ENCODE measurements at regions not wholly inside any gene's neighbourhood (a gene's known extent, or its start where the extent isn't known, plus 50 kb on each side); places are given as distances from the start of the nearest gene placed in this dataset.

GRCh38 chr14:104294983-104295680 lies 156.7 kb downstream of the KIF26A start:
- no peaks in the 10 kb centered on the region for H3K36me3 Mint-ChIP-seq (ENCODE audit: low read depth, unreplicated experiment)
- no peak overlapping the region for H3K4me3 Mint-ChIP-seq (ENCODE audit: unreplicated experiment)
- H3K27me3 Mint-ChIP-seq (ENCODE audit: unreplicated experiment) = peaks cover 10% of the 10 kb centered on the region
- H3K4me1 Mint-ChIP-seq (ENCODE audit: unreplicated experiment) = peaks cover 5% of the 10 kb centered on the region
- no peak overlapping the region for H3K27ac Mint-ChIP-seq (ENCODE audit: unreplicated experiment)
- no peaks in the 10 kb centered on the region for H3K9me3 Mint-ChIP-seq (ENCODE audit: unreplicated experiment)
- DNase-seq (ENCODE audit: low spot score) = no peak
- no peak for TF ChIP-seq CTCF (IDR thresholded peaks at IDR 0.05; ENCODE audit: unreplicated experiment)

- Mint-ChIP-seq H3K9me3 (ENCODE audit: unreplicated experiment) (no peaks in the 10 kb centered on the region), H3K27ac (ENCODE audit: unreplicated experiment) (no peak overlapping the region), H3K4me1 (ENCODE audit: unreplicated experiment) (peaks cover 1% of the 10 kb centered on the region), H3K27me3 (ENCODE audit: unreplicated experiment) (peaks cover 8% of the 10 kb centered on the region), H3K36me3 (ENCODE audit: low read depth, unreplicated experiment) (no peaks in the 10 kb centered on the region), H3K4me3 (ENCODE audit: unreplicated experiment) (no peak overlapping the region)
- no peak for TF ChIP-seq CTCF (IDR thresholded peaks at IDR 0.05; ENCODE audit: unreplicated experiment)
- DNase-seq (ENCODE audit: low spot score) = no peak
Observed at GRCh38 chr14:104295681-104296387, 157.4 kb downstream of the KIF26A start.

- Mint-ChIP-seq H3K27me3 (ENCODE audit: unreplicated experiment) (peaks cover 9% of the 10 kb centered on the region), H3K4me3 (ENCODE audit: unreplicated experiment) (no peak overlapping the region), H3K9me3 (ENCODE audit: unreplicated experiment) (peaks cover 4% of the 10 kb centered on the region), H3K36me3 (ENCODE audit: low read depth, unreplicated experiment) (peaks cover 5% of the 10 kb centered on the region), H3K4me1 (ENCODE audit: unreplicated experiment) (no peaks in the 10 kb centered on the region), H3K27ac (ENCODE audit: unreplicated experiment) (no peak overlapping the region)
- TF ChIP-seq CTCF (IDR thresholded peaks at IDR 0.05; ENCODE audit: unreplicated experiment) = no peak
- DNase-seq (ENCODE audit: low spot score) = no peak
Observed at GRCh38 chr14:104296388-104297312, 158.3 kb downstream of the KIF26A start.

GRCh38 chr14:104297313-104297704 lies 158.9 kb downstream of the KIF26A start:
- Mint-ChIP-seq H3K4me3 (ENCODE audit: unreplicated experiment) (no peak overlapping the region), H3K27ac (ENCODE audit: unreplicated experiment) (no peak overlapping the region), H3K27me3 (ENCODE audit: unreplicated experiment) (peaks cover 9% of the 10 kb centered on the region), H3K4me1 (ENCODE audit: unreplicated experiment) (no peaks in the 10 kb centered on the region), H3K36me3 (ENCODE audit: low read depth, unreplicated experiment) (peaks cover 5% of the 10 kb centered on the region), H3K9me3 (ENCODE audit: unreplicated experiment) (peaks cover 4% of the 10 kb centered on the region)
- TF ChIP-seq CTCF (IDR thresholded peaks at IDR 0.05; ENCODE audit: unreplicated experiment) = no peak
- no peak for DNase-seq (ENCODE audit: low spot score)

Measured in endothelial cell (in vitro differentiated cells).